GM12878 (cell line): ENCODE measurements at regions not wholly inside any gene's neighbourhood (a gene's known extent, or its start where the extent isn't known, plus 50 kb on each side); places are given as distances from the start of the nearest gene placed in this dataset.

Experiments
- ATAC-seq: fragments of 200-7000 bp; cut with Tn5 transposase; 3 replicates; pipeline ENCODE4 v1.9.1; 2020; ENCODE audit warnings: mild to moderate bottlenecking, moderate library complexity
- BruUV-seq: library from RNA; stranded (reverse); fragments of 400-500 nt; replicated peaks from 2 replicates; lab custom pipeline; 2021; lab: Mats Ljungman, UMichigan
- CTCF ChIA-PET: fragments of 300-600 bp; sonication (Branson Sonifier 250); formaldehyde crosslinking; extraction: SDS; loops from one replicate; lab custom pipeline; 2021; ENCODE audit warnings: inconsistent platforms; lab: Yijun Ruan, JAX
- POLR2A ChIA-PET: fragments of 350-600 bp; formaldehyde crosslinking; extraction: SDS; loops from one replicate; lab custom pipeline; 2021; ENCODE audit warnings: inconsistent platforms; lab: Charles Lee
- RAD21 ChIA-PET: fragments of 300-600 bp; sonication (Branson Sonifier 250); formaldehyde crosslinking; loops from one replicate; lab custom pipeline; 2023; ENCODE audit warnings: antibody characterized with exemption; ENCODE audit not compliant: unreplicated experiment; lab: Charles Lee
- SMC1A ChIA-PET: fragments of 300-600 bp; sonication (Branson Sonifier 250); formaldehyde crosslinking; loops from one replicate; lab custom pipeline; 2023; ENCODE audit not compliant: unreplicated experiment, uncharacterized antibody; lab: Charles Lee
- DNase-seq: peaks from one replicate; pipeline ENCODE4 v3.0.0-alpha.2; 2011; ENCODE audit warnings: low read depth, low spot score
- FAIRE-seq: peaks from 3 replicates; lab custom pipeline; 2011; peaks lifted over from hg19 to GRCh38; lab: Jason Lieb, UNC
- H2AFZ ChIP-seq: 2 replicates; pipeline ENCODE4 v1.6.0; 2011; ENCODE audit warnings: low read depth, low read length, control low read depth; ENCODE audit not compliant: control insufficient read depth
- H3K27ac ChIP-seq: 2 replicates; pipeline ENCODE4 v1.5.1; 2011; ENCODE audit warnings: control low read depth; ENCODE audit not compliant: control insufficient read depth, insufficient read depth
- H3K27me3 ChIP-seq, 2 experiments: replicated peaks in 1 of 2; 2 replicates each; pipeline versions ENCODE4 v1.6.0 to v1.6.1; 2011; ENCODE audit warnings: low read length in 1 of 2; ENCODE audit not compliant: control insufficient read depth in 2 of 2, insufficient read depth in 2 of 2
- H3K36me3 ChIP-seq, 2 experiments: 2 replicates each; pipeline ENCODE4 v1.5.1; 2011; ENCODE audit warnings: low read length in 1 of 2; ENCODE audit not compliant: control insufficient read depth in 2 of 2, insufficient read depth in 2 of 2
- H3K4me1 ChIP-seq: 2 replicates; pipeline ENCODE4 v1.6.1; 2011; ENCODE audit warnings: mild to moderate bottlenecking, low read length, moderate library complexity, mixed read lengths; ENCODE audit not compliant: control insufficient read depth, insufficient read depth
- H3K4me2 ChIP-seq: 2 replicates; pipeline ENCODE4 v1.6.0; 2011; ENCODE audit warnings: control low read depth; ENCODE audit not compliant: control insufficient read depth, insufficient read depth
- H3K4me3 ChIP-seq: fragments of 200-600 bp; sonication (generic); 2 replicates; pipeline ENCODE4 v1.5.1; 2016
- H3K79me2 ChIP-seq: 2 replicates; pipeline ENCODE4 v1.6.0; 2011; ENCODE audit warnings: low read length; ENCODE audit not compliant: control insufficient read depth, insufficient read depth
- H3K9ac ChIP-seq: 2 replicates; pipeline ENCODE4 v1.8.0; 2011; ENCODE audit warnings: low read length, control low read depth, mixed read lengths; ENCODE audit not compliant: control insufficient read depth, insufficient read depth
- H3K9me3 ChIP-seq: replicated peaks from 3 replicates; pipeline ENCODE4 v1.5.1; 2011; ENCODE audit warnings: mild to moderate bottlenecking, low read length; ENCODE audit not compliant: control insufficient read depth, insufficient read depth
- H4K20me1 ChIP-seq: 2 replicates; pipeline ENCODE4 v1.6.0; 2011; ENCODE audit not compliant: control insufficient read depth, insufficient read depth
- ATF7 ChIP-seq: fragments of 450-650 bp; IDR thresholded peaks from 2 replicates; pipeline ENCODE4 v1.6.1; 2016; ENCODE audit warnings: low read depth, mild to moderate bottlenecking
- BACH1 ChIP-seq: fragments of 450-650 bp; IDR thresholded peaks from 2 replicates; pipeline ENCODE4 v1.6.1; 2017; ENCODE audit warnings: mild to moderate bottlenecking, borderline replicate concordance
- HDAC2 ChIP-seq: fragments of 200-600 bp; sonication (generic); IDR thresholded peaks from 2 replicates; pipeline ENCODE4 v1.6.1; 2017
- SUZ12 ChIP-seq: fragments of 200-600 bp; sonication (generic); IDR thresholded peaks from one replicate; pipeline ENCODE4 v1.6.1; 2018; ENCODE audit warnings: antibody characterized with exemption, mild to moderate bottlenecking; ENCODE audit not compliant: unreplicated experiment
- TAF1 ChIP-seq: IDR thresholded peaks from 2 replicates; pipeline ENCODE4 v1.6.1; 2011; ENCODE audit warnings: mild to moderate bottlenecking, low read depth, low read length, borderline replicate concordance
- WGBS: methylation state at CpG from one replicate; pipeline ENCODE4 v1.1.6; 2016; ENCODE audit warnings: low lambda C conversion rate; ENCODE audit not compliant: insufficient replicate concordance, insufficient coverage; ENCODE audit errors: missing lambda C conversion rate; 5-methylcytosine and 5-hydroxymethylcytosine counted together
- in situ Hi-C: fragments of 300-500 bp; cut with MboI; formaldehyde crosslinking; loops from 9 replicates; pipeline ENCODE4 v1.14.3; 2018; ENCODE audit warnings: mixed read lengths
- intact Hi-C: fragments of 100-400 bp; cut with micrococcal nuclease; formaldehyde crosslinking; loops from one replicate; pipeline ENCODE4 v1.14.2; 2022; ENCODE audit not compliant: unreplicated experiment
- TF ChIP-seq, protein P1 (sequence below): IDR thresholded peaks from 2 replicates; pipeline ENCODE4 v1.6.1; 2011; ENCODE audit warnings: borderline replicate concordance, low read depth, mild to moderate bottlenecking, moderate library complexity, low read length; ENCODE audit not compliant: insufficient read depth, poor library complexity, severe bottlenecking

GRCh38 chr11:122198291-122198983, 82.4 kb upstream of the BLID start:
- Histone ChIP-seq H3K36me3 (no peaks in the 10 kb centered on the region), H3K4me1 (no peaks in the 10 kb centered on the region), H3K4me2 (no peak overlapping the region), H3K4me3 (no peak overlapping the region), H3K79me2 (no peaks in the 10 kb centered on the region), H3K9ac (no peak overlapping the region), H3K27me3 (no peaks in the 10 kb centered on the region; a peak in 1 of 4 replicates), H3K27ac (no peak overlapping the region), H2AFZ (no peak overlapping the region), H3K9me3 (no peaks in the 10 kb centered on the region), H4K20me1 (no peaks in the 10 kb centered on the region)
- BruUV-seq = no TSS peak
- ChIA-PET SMC1A (no interaction called here), RAD21 (no interaction called here), CTCF (no interaction called here), POLR2A (no interaction called here)
- ATAC-seq (no peak), FAIRE-seq (no peak), DNase-seq (no peak)
- 51% methylated on average over 7 of the region's 7 CpGs for WGBS
- in situ Hi-C loops = no loop called here
- TF ChIP-seq, protein P1, sequence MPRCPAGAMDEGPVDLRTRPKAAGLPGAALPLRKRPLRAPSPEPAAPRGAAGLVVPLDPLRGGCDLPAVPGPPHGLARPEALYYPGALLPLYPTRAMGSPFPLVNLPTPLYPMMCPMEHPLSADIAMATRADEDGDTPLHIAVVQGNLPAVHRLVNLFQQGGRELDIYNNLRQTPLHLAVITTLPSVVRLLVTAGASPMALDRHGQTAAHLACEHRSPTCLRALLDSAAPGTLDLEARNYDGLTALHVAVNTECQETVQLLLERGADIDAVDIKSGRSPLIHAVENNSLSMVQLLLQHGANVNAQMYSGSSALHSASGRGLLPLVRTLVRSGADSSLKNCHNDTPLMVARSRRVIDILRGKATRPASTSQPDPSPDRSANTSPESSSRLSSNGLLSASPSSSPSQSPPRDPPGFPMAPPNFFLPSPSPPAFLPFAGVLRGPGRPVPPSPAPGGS = no peak
- no peak for TF ChIP-seq TAF1
- intact Hi-C loops = no loop called here

- TF ChIP-seq BACH1 = no peak
- TF ChIP-seq ATF7 = no peak
- TF ChIP-seq SUZ12 = no peak
- no peak for TF ChIP-seq HDAC2
- Histone ChIP-seq H2AFZ (no peak overlapping the region), H4K20me1 (no peaks in the 10 kb centered on the region), H3K9ac (no peak overlapping the region), H3K4me2 (no peak overlapping the region), H3K9me3 (no peaks in the 10 kb centered on the region), H3K79me2 (no peaks in the 10 kb centered on the region), H3K4me1 (no peaks in the 10 kb centered on the region), H3K36me3 (no peaks in the 10 kb centered on the region), H3K27ac (no peak overlapping the region), H3K27me3 (no peaks in the 10 kb centered on the region; a peak in 1 of 4 replicates), H3K4me3 (no peak overlapping the region)
- in situ Hi-C loops = no loop called here
- ChIA-PET CTCF (no interaction called here), POLR2A (no interaction called here), RAD21 (no interaction called here), SMC1A (no interaction called here)
- DNase-seq (no peak), FAIRE-seq (no peak), ATAC-seq (no peak)
- WGBS = 57% methylated on average over 11 of the region's 11 CpGs
- intact Hi-C loops = no loop called here
- no TSS peak for BruUV-seq
These were observed 81.3 kb upstream of the BLID start for GRCh38 chr11:122197066-122197987.
